Type B pancreatic cell (in vitro differentiated cells): ENCODE measurements at regions not wholly inside any gene's neighbourhood (a gene's known extent, or its start where the extent isn't known, plus 50 kb on each side); places are given as distances from the start of the nearest gene placed in this dataset.

Source experiments
- DNase-seq: peaks from one replicate; pipeline ENCODE4 v3.0.0; 2021; ENCODE audit warnings: mixed read lengths; ENCODE audit not compliant: unreplicated experiment; ENCODE audit errors: extremely low spot score
- H3K27ac Mint-ChIP-seq: 2 replicates; pipeline ENCODE4 v1.8.0; 2021; ENCODE audit warnings: mild to moderate bottlenecking, mixed read lengths
- H3K27me3 Mint-ChIP-seq: 2 replicates; pipeline ENCODE4 v1.8.0; 2021; ENCODE audit warnings: mixed read lengths
- H3K36me3 Mint-ChIP-seq: 2 replicates; pipeline ENCODE4 v1.8.0; 2021; ENCODE audit warnings: mixed read lengths
- H3K4me1 Mint-ChIP-seq: one replicate; pipeline ENCODE4 v1.8.0; 2021; ENCODE audit warnings: mixed read lengths; ENCODE audit not compliant: unreplicated experiment
- H3K4me3 Mint-ChIP-seq: 2 replicates; pipeline ENCODE4 v1.8.0; 2021; ENCODE audit warnings: mild to moderate bottlenecking, mixed read lengths
- H3K9me3 Mint-ChIP-seq: 2 replicates; pipeline ENCODE4 v1.8.0; 2021; ENCODE audit warnings: mixed read lengths
- CTCF ChIP-seq: fragments of 200-600 bp; sonication (generic); conservative IDR thresholded peaks from 2 replicates; pipeline ENCODE4 v1.5.0; 2021; ENCODE audit warnings: antibody characterized with exemption, mild to moderate bottlenecking

- Mint-ChIP-seq H3K4me3 (no peak overlapping the region), H3K4me1 (peaks cover 24% of the 10 kb centered on the region), H3K27me3 (peaks cover 12% of the 10 kb centered on the region), H3K36me3 (no peaks in the 10 kb centered on the region), H3K9me3 (no peaks in the 10 kb centered on the region), H3K27ac (no peak overlapping the region)
- DNase-seq = no peak
- no peak for TF ChIP-seq CTCF
Observed at GRCh38 chr2:204313256-204313655, 232.0 kb upstream of the PARD3B start.

GRCh38 chr2:204315236-204315662 lies 230.0 kb upstream of the PARD3B start:
- no peak for TF ChIP-seq CTCF
- Mint-ChIP-seq H3K4me3 (no peak overlapping the region), H3K4me1 (peaks cover 24% of the 10 kb centered on the region), H3K27me3 (peaks cover 12% of the 10 kb centered on the region), H3K9me3 (no peaks in the 10 kb centered on the region), H3K36me3 (no peaks in the 10 kb centered on the region), H3K27ac (peak overlapping the region; percentile 24)
- no peak for DNase-seq

GRCh38 chr2:204317640-204318039 lies 227.6 kb upstream of the PARD3B start:
- Mint-ChIP-seq H3K9me3 (no peaks in the 10 kb centered on the region), H3K4me1 (peaks cover 24% of the 10 kb centered on the region), H3K36me3 (no peaks in the 10 kb centered on the region), H3K27ac (no peak overlapping the region), H3K27me3 (peaks cover 12% of the 10 kb centered on the region), H3K4me3 (no peak overlapping the region)
- no peak for TF ChIP-seq CTCF
- DNase-seq = no peak

- Mint-ChIP-seq H3K27ac (no peak overlapping the region), H3K4me1 (peaks cover 16% of the 10 kb centered on the region)
Observed at GRCh38 chr2:204321027-204321800, 224.1 kb upstream of the PARD3B start.

GRCh38 chr2:204321910-204322751 lies 223.1 kb upstream of the PARD3B start:
- no peaks in the 10 kb centered on the region for H3K36me3 Mint-ChIP-seq
- H3K4me3 Mint-ChIP-seq = no peak overlapping the region
- H3K27ac Mint-ChIP-seq = peak overlapping the region; percentile 45
- H3K4me1 Mint-ChIP-seq = peaks cover 16% of the 10 kb centered on the region
- H3K27me3 Mint-ChIP-seq = peaks cover 9% of the 10 kb centered on the region
- no peak for DNase-seq
- H3K9me3 Mint-ChIP-seq = no peaks in the 10 kb centered on the region
- no peak for TF ChIP-seq CTCF

More at GRCh38 chr2:204321027-204321800, 224.1 kb upstream of the PARD3B start:
- TF ChIP-seq CTCF = no peak
- H3K4me3 Mint-ChIP-seq = no peak overlapping the region
- no peak for DNase-seq
- peaks cover 10% of the 10 kb centered on the region for H3K27me3 Mint-ChIP-seq
- H3K9me3 Mint-ChIP-seq = no peaks in the 10 kb centered on the region
- H3K36me3 Mint-ChIP-seq = no peaks in the 10 kb centered on the region
